Ishikawa (cell line): ENCODE measurements at regions not wholly inside any gene's neighbourhood (a gene's known extent, or its start where the extent isn't known, plus 50 kb on each side); places are given as distances from the start of the nearest gene placed in this dataset.
A peak's percentile ranks its signal among the peaks of the same experiment; 100 is the strongest.

Experiments
- CEBPB ChIP-seq: IDR thresholded peaks from 2 replicates; pipeline ENCODE4 v1.6.1; 2012
- CREB1 ChIP-seq: IDR thresholded peaks from 2 replicates; pipeline ENCODE4 v1.6.1; 2012; ENCODE audit warnings: low read depth
- EGR1 ChIP-seq: IDR thresholded peaks from 2 replicates; pipeline ENCODE4 v1.6.1; 2012
- EP300 ChIP-seq: IDR thresholded peaks from 2 replicates; pipeline ENCODE4 v1.6.1; 2012; ENCODE audit warnings: borderline replicate concordance
- FOXM1 ChIP-seq: IDR thresholded peaks from 2 replicates; pipeline ENCODE4 v1.6.1; 2012; ENCODE audit warnings: low read depth, borderline replicate concordance
- MAX ChIP-seq: IDR thresholded peaks from 2 replicates; pipeline ENCODE4 v1.6.1; 2012
- NFIC ChIP-seq: IDR thresholded peaks from 2 replicates; pipeline ENCODE4 v1.6.1; 2012
- RAD21 ChIP-seq: IDR thresholded peaks from 2 replicates; pipeline ENCODE4 v1.6.1; 2012; ENCODE audit warnings: low read depth
- REST ChIP-seq: IDR thresholded peaks from 2 replicates; pipeline ENCODE4 v1.6.1; 2012; ENCODE audit warnings: low read depth, mild to moderate bottlenecking
- TAF1 ChIP-seq: IDR thresholded peaks from 2 replicates; pipeline ENCODE4 v1.6.1; 2012; ENCODE audit warnings: low read depth, mild to moderate bottlenecking
- TCF12 ChIP-seq: IDR thresholded peaks from 2 replicates; pipeline ENCODE4 v1.6.1; 2012; ENCODE audit warnings: low read depth
- TEAD4 ChIP-seq: IDR thresholded peaks from 2 replicates; pipeline ENCODE4 v1.6.1; 2012
- USF1 ChIP-seq: IDR thresholded peaks from 2 replicates; pipeline ENCODE4 v1.6.1; 2012
- YY1 ChIP-seq: IDR thresholded peaks from 2 replicates; pipeline ENCODE4 v1.6.1; 2012; ENCODE audit warnings: low read depth
- ZBTB7A ChIP-seq: IDR thresholded peaks from 2 replicates; pipeline ENCODE4 v1.6.1; 2012; ENCODE audit warnings: low read depth

- peak; percentile 22; the same call in 1 of the 2 replicates for TF ChIP-seq RAD21
- TF ChIP-seq NFIC = no peak
Measured at GRCh38 chr1:90614872-90615271, 102.2 kb downstream of the BARHL2 start.

- TF ChIP-seq TCF12 (no peak), CEBPB (no peak), CREB1 (no peak)
Measured at GRCh38 chr1:90613371-90613770, 103.7 kb downstream of the BARHL2 start.

GRCh38 chr1:90612033-90612432, 105.1 kb downstream of the BARHL2 start:
- TF ChIP-seq CREB1 (no peak), RAD21 (no peak), YY1 (no peak), TEAD4 (no peak), TCF12 (no peak), NFIC (no peak), EP300 (no peak), EGR1 (no peak), REST (no peak), FOXM1 (no peak), CEBPB (no peak), USF1 (no peak), TAF1 (no peak), MAX (no peak), ZBTB7A (no peak)

- TF ChIP-seq CEBPB (no peak), NFIC (no peak), CREB1 (no peak), TAF1 (no peak), RAD21 (no peak), TCF12 (no peak), MAX (no peak), YY1 (no peak), USF1 (no peak), EP300 (no peak), REST (no peak), TEAD4 (no peak), ZBTB7A (no peak), FOXM1 (no peak)
Measured at GRCh38 chr1:90607736-90608135, 109.4 kb downstream of the BARHL2 start.

GRCh38 chr1:90605070-90605469, 112.0 kb downstream of the BARHL2 start:
- TF ChIP-seq NFIC (no peak), TCF12 (no peak), TEAD4 (no peak), FOXM1 (no peak), TAF1 (no peak), EGR1 (no peak), CEBPB (no peak), ZBTB7A (no peak), YY1 (no peak), MAX (no peak), CREB1 (no peak), REST (no peak), USF1 (no peak), EP300 (no peak)
